NCI-H82 treated with DMSO at 0.1 percent for 48 hours (cell line): ENCODE measurements at regions not wholly inside any gene's neighbourhood (a gene's known extent, or its start where the extent isn't known, plus 50 kb on each side); places are given as distances from the start of the nearest gene placed in this dataset.
"Not testable (repeated sequence)": the region's sequence is repeated elsewhere in the genome, so short reads cannot be mapped to it uniquely, and the experiment has no call there.

Experiments used
- DNase-seq: peaks from one replicate; lab custom pipeline; 2025; ENCODE audit not compliant: unreplicated experiment; lab: John Stamatoyannopoulos, UW

GRCh38 chr3:62926494-62926893 is 51.3 kb upstream of the CADPS start:
- no peak for DNase-seq

DNA sequence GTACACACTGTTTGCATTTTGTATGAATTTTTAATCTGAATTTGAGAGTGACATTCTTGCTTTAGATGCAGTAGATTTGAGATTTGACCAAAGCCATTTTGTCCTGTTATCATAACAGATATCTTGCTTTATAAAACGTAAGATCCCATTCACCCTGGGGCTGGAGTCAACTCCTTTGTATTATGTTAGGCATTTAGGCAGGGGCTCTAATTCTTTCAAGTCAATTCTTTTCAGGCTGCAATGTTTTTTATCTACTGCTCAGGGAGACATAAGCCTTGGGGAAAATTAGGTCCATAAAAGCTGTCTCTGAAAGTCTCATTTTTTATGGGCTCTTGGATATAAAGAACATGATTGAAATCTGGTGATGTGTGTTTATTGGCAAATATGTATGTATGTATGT is 53.0 kb upstream of the CADPS start:
- no peak for DNase-seq

- DNase-seq, result no peak
Measured at GRCh38 chr3:62929771-62930170, 54.6 kb upstream of the CADPS start.

DNA sequence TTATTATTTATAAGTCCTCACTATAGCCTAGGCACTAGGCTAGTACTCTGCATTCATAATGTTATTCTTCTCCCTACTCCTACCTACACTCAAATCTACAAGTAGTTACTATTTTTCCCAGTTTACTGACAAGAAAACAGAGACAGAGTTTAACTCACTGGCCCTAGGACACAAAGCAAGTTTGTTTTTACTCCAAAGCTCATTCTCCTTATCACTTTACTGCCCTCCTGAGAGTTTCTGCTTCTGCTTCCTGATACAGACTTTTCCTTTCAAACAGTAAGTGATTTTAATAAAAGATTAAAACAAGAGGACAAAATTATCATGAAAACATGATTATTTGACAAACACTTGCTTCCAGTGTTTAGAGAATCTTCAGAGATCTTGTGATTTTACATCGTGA is 60.6 kb upstream of the CADPS start:
- no peak for DNase-seq

DNA sequence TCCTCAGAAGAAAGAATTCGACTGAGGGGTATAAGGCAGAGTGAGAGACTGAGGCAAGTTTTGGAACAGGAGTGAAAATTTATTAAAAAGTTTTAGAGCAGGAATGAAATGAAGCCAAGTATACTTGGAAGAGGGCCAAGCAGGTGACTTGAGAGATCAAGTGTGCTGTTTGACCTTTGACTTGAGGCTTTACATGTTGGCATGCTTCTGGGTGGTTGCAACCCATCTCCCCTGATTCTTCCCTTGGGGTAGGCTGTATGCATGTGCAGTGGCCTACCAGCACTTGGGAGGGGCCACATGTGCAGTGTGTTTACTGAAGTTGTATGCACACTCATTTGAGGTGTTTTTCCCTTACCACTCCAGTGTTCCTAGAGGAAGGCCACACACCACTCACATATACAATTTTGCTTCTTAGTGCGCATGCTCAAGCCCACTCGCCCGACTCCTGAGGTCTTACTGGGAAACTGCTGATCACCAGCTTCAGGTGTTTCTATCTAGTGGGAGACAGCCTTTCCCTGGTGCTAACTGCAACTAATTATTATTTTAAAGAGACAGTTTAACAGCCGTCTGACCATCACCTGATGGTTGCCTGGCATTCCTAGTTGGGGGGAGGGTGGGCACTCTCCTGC is 61.5 kb upstream of the CADPS start:
- DNase-seq, result no peak

- no peak for DNase-seq
Measured at GRCh38 chr3:62938583-62938982, 63.4 kb upstream of the CADPS start.

DNA sequence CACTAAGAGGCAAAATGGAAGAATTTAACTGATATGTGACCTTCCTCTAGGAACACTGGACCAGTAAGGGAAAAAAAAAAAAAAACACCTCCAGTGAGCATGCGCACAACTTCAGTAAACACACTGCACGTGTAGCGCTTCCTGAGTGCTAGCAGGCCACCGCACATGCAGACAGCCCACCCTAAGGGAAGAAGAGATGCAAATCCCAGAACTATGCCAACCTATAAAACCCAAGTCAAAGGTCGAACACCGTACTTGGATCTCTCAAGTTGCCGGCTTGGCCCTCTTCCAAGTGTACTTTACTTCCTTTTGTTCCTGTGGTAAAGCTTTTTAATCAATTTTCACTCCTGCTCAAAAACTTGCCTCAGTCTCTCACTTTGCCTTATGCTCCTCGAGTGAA is 64.5 kb upstream of the CADPS start:
- DNase-seq, result no peak

DNA sequence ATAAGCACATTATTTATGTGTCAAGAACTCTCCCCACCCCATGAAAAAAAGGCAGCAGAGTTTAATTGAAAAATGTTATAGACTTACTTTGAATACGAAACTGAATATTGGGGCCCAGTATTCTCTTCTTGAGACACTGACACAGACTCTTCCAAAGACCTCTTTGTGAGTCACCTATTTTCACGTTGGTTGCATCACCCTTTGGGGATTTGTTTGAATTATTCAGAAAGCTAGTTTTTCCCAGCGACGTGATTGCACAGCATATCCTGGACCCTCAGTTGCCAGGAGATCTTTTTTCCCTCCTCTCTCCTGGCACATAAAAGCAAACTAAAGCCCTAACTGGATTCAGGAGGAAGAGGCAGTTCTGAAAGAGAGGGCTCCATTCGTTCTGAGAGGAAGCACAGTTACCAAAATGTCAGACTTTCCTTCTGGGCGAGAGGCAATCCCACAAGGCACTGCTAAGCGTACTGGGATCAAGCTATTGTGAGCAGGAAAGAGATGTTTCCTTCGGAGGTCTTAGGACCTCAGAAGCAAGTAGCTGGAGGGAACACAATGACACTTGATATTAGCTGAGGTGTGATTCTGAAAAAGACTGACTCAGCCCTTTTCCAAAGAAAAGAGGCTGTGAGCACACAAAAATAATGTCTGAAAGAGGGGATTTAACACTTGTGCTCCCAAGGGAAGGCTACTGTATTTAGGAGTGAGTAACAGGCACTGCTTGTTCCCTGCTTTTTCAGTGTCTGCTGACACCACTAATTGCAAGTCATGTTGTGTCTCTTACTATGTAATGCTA is 65.8 kb upstream of the CADPS start:
- no peak for DNase-seq

- DNase-seq, result no peak
Measured at GRCh38 chr3:62942227-62942626, 67.0 kb upstream of the CADPS start.

GRCh38 chr3:62942764-62943163 is 67.5 kb upstream of the CADPS start:
- no peak for DNase-seq

- no peak for DNase-seq
Measured at GRCh38 chr3:62948921-62949320, 73.7 kb upstream of the CADPS start.

- DNase-seq, result no peak
Measured at GRCh38 chr3:62950210-62950609, 75.0 kb upstream of the CADPS start.

DNA sequence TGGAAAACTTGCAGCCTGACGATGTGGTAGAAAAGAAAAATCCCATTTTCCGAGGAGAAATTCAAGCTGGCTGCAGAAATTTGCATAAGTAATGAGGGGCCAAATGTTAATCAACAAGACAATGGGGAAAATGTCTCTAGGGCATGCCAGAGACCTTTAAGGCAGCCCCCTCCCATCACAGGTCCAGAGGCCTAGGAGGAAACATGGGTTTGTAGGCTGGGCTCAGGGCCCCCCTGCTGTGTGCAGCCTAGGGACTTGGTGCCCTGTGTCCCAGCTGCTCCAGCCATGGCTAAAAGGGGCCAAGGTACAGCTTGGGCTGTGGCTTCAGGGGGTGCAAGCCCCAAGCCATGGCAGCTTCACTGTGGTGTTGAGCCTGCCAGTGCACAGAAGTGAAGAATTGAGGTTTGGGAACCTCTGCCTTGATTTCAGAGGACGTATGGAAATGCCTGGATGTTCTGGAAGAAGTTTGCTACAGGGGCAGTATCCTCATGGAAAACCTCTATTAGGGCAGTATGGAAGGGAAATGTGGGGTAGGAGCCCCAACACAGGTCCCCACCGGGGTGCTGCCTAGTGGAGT is 75.9 kb upstream of the CADPS start:
- no peak for DNase-seq

- not testable (repeated sequence) for DNase-seq
Measured at GRCh38 chr3:62951880-62952279, 76.7 kb upstream of the CADPS start.

GRCh38 chr3:62954580-62954979 is 79.4 kb upstream of the CADPS start:
- DNase-seq, result peak; percentile 42

DNA sequence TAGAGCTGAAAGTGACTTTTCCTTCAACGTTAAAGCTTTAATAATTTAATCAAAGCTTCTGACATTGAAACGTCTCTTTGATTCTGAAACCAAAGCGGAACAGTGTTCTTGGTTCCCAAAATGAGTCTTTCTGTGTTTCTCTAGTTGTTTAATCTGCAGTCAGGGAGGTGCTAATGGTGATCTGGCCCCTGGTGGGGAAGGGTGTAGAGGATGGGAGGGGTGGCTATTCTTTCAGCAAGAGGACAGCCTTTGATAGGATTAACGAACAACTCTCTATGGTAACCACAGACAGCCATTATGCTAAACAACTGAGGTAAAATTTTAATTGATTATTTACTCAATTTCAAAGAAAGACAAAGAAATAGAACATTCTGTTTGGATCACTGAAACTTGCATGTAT is 79.9 kb upstream of the CADPS start:
- DNase-seq, result peak; percentile 58

DNA sequence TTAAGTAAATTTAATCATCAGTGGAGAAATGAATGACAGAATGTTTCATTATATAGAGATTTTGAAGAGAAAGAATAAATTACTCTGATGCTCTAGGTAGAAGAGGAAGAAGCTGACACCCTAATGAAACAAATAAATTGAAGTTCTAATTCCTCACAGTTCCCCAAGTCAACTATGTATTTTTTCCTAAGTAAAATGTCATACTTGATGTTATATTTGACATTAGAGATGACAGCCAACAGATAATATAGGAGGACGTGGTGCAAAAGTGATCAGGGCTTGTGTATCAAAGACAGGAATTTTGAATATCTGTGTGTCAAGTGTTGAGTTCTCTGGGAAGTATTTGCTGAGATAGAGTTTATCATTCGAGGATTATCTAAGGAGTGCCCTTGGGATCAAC is 81.2 kb upstream of the CADPS start:
- DNase-seq, result no peak

- DNase-seq, result no peak
Measured at GRCh38 chr3:62961874-62962556, 86.8 kb upstream of the CADPS start.

DNA sequence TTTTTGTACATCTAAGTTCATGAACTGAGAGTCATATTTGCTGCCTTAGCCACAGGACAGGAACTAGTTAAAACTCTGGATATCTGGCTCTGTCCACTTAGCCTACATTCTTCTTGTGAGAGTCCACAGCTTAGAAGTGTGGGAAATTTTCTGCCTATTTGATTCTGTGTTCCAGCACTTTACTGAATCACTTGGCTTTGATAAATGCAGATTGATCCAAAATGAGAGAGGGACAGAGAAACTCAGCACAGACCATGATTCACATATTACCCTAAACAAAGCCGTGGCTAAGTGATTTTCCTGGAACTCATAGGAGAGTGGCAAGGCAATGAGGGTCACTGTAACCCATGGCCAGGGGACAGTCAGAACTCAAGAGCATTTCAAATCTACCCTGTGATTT is 87.5 kb upstream of the CADPS start:
- no peak for DNase-seq

DNA sequence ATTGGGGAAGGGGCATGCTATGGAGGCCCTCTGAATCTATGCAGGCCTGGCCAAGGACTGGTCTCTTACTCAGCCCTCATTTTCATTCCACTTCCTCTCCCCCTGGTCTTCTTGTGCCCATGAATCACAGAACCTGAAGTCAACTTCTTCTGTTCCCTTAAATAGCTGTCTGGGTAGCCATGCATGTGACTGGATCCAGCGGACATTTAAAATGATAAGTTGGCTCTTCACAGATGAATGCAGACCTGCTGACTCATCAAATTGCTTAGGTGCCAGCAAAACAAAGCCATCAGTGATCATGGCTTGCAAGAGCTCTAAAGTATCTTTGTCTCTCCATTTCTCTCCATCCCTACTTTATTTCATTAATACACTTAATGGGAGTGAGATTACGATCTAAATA is 90.1 kb upstream of the CADPS start:
- DNase-seq, result no peak

DNA sequence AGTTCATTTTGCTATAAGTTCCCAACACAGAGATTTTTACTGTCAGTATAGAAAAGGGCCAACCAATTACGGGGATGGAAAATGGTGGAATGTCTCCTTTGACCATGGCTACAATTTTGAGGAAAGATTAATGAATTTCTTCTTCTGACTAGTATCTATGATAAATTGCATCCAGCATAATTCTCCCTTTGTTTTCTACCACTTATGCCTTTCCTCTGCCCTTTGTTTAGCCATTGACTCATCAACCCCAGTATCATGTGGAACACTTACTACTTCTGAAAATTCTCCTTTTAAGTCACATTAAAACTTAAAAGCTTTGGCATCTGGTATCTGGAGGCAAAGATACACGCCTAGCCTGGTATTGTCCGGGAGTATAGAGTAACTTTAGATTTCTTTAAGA is 92.9 kb upstream of the CADPS start:
- DNase-seq, result no peak

GRCh38 chr3:62970648-62971047 is 95.4 kb upstream of the CADPS start:
- DNase-seq, result no peak
